PC-9 (cell line): ENCODE measurements at regions not wholly inside any gene's neighbourhood (a gene's known extent, or its start where the extent isn't known, plus 50 kb on each side); places are given as distances from the start of the nearest gene placed in this dataset.

Experiments used
- BruUV-seq: library from RNA; stranded (reverse); fragments of 400-500 nt; replicated peaks from 2 replicates; lab custom pipeline; 2021; lab: Mats Ljungman, UMichigan
- CTCF ChIA-PET: fragments of 300-600 bp; sonication (Branson Sonifier 250); formaldehyde crosslinking; loops from one replicate; lab custom pipeline; 2022; ENCODE audit warnings: antibody characterized with exemption; lab: Charles Lee
- POLR2A ChIA-PET: fragments of 300-600 bp; sonication (Branson Sonifier 250); formaldehyde crosslinking; loops from one replicate; lab custom pipeline; 2022; ENCODE audit warnings: antibody characterized with exemption; ENCODE audit not compliant: unreplicated experiment; lab: Charles Lee
- DNase-seq, 2 experiments: peaks; one replicate each; pipeline versions ENCODE4 v3.0.0 to v3.0.0-alpha.2; 2015 to 2022; ENCODE audit warnings: mixed read lengths in 1 of 2
- H2AFZ ChIP-seq: fragments of 200-600 bp; sonication (generic); 2 replicates; pipeline ENCODE4 v1.8.1; 2017; ENCODE audit warnings: antibody characterized with exemption
- H3F3A ChIP-seq: fragments of 200-600 bp; sonication (generic); 2 replicates; pipeline ENCODE4 v1.8.1; 2017; ENCODE audit warnings: antibody characterized with exemption, mild to moderate bottlenecking, low read depth; ENCODE audit not compliant: insufficient read depth
- H3K27ac ChIP-seq: fragments of 200-600 bp; sonication (generic); 2 replicates; pipeline ENCODE4 v1.6.1; 2016; ENCODE audit warnings: mixed run types
- H3K27me3 ChIP-seq: fragments of 200-600 bp; sonication (generic); 2 replicates; pipeline ENCODE4 v1.6.1; 2016; ENCODE audit warnings: low read depth, mixed run types; ENCODE audit not compliant: insufficient read depth
- H3K36me3 ChIP-seq: fragments of 200-600 bp; sonication (generic); 2 replicates; pipeline ENCODE4 v1.6.1; 2016; ENCODE audit warnings: low read depth, mixed run types
- H3K4me1 ChIP-seq: fragments of 200-600 bp; sonication (generic); replicated peaks from 2 replicates; pipeline ENCODE4 v1.6.1; 2016; ENCODE audit warnings: mixed run types; ENCODE audit not compliant: insufficient read depth
- H3K4me2 ChIP-seq: fragments of 200-600 bp; sonication (generic); 2 replicates; pipeline ENCODE4 v1.6.1; 2017; ENCODE audit warnings: mixed run types
- H3K4me3 ChIP-seq: fragments of 200-600 bp; sonication (generic); 2 replicates; pipeline ENCODE4 v1.6.1; 2016; ENCODE audit warnings: mixed run types
- H3K79me2 ChIP-seq: fragments of 200-600 bp; sonication (generic); 2 replicates; pipeline ENCODE4 v1.6.1; 2017; ENCODE audit warnings: low read depth, mixed run types
- H3K9me2 ChIP-seq: fragments of 200-600 bp; sonication (generic); 2 replicates; pipeline ENCODE4 v1.8.1; 2017; ENCODE audit warnings: mild to moderate bottlenecking; ENCODE audit not compliant: insufficient read depth
- H3K9me3 ChIP-seq: fragments of 200-600 bp; sonication (generic); 2 replicates; pipeline ENCODE4 v1.8.1; 2016; ENCODE audit warnings: low read depth; ENCODE audit not compliant: insufficient read depth
- H4K20me1 ChIP-seq: fragments of 200-600 bp; sonication (generic); 2 replicates; pipeline ENCODE4 v1.8.1; 2017; ENCODE audit not compliant: insufficient read depth
- EZH2 ChIP-seq: fragments of 200-600 bp; sonication (generic); IDR thresholded peaks from 2 replicates; pipeline ENCODE4 v1.8.0; 2017; ENCODE audit warnings: antibody characterized with exemption, low read depth
- intact Hi-C: fragments of 100-400 bp; cut with micrococcal nuclease; formaldehyde crosslinking; loops from one replicate; pipeline ENCODE4 v1.10.0; 2022; ENCODE audit not compliant: unreplicated experiment
- TF ChIP-seq, protein P1 (sequence below): fragments of 200-600 bp; sonication (generic); conservative IDR thresholded peaks from 2 replicates; pipeline ENCODE4 v1.6.1; 2017; ENCODE audit warnings: mixed run types, antibody characterized with exemption, mild to moderate bottlenecking, moderate library complexity

DNA sequence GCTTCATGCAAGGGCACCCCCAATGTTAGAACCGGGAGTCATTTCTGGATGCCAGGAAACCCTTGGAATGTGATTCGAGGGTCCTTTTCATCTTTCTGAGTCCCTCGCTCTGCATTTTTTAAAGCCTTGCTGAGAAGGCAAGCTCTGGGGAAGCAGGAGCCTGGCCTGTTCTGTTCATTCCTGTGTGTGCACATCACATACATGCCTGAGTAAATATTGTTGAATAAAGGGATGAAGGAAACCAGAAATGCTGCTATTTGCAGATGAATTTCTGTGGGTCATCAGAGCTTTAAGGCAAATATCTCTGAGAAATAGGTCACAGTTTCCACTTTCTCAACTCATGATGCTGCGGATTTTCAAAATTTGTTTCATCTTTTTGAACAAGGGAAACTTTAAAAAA is 170.1 kb downstream of the PAH start:
- Histone ChIP-seq H2AFZ (no peak overlapping the region), H4K20me1 (no peaks in the 10 kb centered on the region), H3K9me2 (no peaks in the 10 kb centered on the region), H3F3A (no peaks in the 10 kb centered on the region), H3K9me3 (no peaks in the 10 kb centered on the region), H3K79me2 (no peaks in the 10 kb centered on the region), H3K4me1 (no peaks in the 10 kb centered on the region), H3K4me3 (no peak overlapping the region), H3K27ac (no peak overlapping the region), H3K4me2 (no peak overlapping the region), H3K27me3 (no peaks in the 10 kb centered on the region), H3K36me3 (no peaks in the 10 kb centered on the region)
- no TSS peak for BruUV-seq
- no peak for DNase-seq
- TF ChIP-seq, protein P1, sequence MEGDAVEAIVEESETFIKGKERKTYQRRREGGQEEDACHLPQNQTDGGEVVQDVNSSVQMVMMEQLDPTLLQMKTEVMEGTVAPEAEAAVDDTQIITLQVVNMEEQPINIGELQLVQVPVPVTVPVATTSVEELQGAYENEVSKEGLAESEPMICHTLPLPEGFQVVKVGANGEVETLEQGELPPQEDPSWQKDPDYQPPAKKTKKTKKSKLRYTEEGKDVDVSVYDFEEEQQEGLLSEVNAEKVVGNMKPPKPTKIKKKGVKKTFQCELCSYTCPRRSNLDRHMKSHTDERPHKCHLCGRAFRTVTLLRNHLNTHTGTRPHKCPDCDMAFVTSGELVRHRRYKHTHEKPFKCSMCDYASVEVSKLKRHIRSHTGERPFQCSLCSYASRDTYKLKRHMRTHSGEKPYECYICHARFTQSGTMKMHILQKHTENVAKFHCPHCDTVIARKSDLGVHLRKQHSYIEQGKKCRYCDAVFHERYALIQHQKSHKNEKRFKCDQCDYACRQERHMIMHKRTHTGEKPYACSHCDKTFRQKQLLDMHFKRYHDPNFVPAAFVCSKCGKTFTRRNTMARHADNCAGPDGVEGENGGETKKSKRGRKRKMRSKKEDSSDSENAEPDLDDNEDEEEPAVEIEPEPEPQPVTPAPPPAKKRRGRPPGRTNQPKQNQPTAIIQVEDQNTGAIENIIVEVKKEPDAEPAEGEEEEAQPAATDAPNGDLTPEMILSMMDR: no peak
- no peak for TF ChIP-seq EZH2
- POLR2A ChIA-PET: no interaction called here
- CTCF ChIA-PET: no interaction called here
- intact Hi-C loops: no loop called here

DNA sequence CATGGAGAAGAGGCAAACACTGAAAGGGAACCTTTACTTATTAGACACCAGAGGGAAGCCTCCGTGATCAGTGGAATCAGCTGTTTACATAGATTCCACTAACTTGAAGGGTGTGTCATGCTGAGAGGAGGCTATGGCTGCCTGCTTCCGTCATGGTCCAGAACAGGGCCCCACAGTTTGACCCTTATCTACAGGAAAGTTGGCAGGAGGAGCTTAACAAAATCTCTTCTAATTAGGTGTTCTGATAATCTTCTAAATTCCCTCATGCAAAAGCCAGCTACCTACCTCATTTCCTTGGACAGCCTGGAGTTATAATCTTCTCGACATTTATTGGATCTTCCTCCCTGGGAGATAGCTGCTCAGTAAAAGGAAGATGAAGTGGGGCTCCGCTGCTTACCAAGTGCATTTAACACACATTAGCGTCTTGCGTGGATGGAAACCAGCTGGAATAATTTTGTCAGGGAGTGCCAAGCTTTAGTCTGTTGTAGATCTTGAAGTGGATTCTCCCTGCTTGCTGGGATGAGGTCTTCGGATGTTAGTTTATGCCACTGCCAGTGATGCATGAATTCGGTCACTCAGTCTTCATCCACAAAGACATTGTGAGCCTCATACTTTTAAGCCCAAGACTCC is 171.0 kb downstream of the PAH start:
- Histone ChIP-seq H2AFZ (no peak overlapping the region), H3K27ac (no peak overlapping the region), H3K4me3 (no peak overlapping the region), H3K36me3 (no peaks in the 10 kb centered on the region), H3K9me2 (no peaks in the 10 kb centered on the region), H3F3A (no peaks in the 10 kb centered on the region), H3K4me2 (no peak overlapping the region), H3K79me2 (no peaks in the 10 kb centered on the region), H3K4me1 (no peaks in the 10 kb centered on the region), H4K20me1 (no peaks in the 10 kb centered on the region), H3K9me3 (no peaks in the 10 kb centered on the region), H3K27me3 (no peaks in the 10 kb centered on the region)
- ChIA-PET POLR2A (interaction anchor here (0.8 kb wide), 1 partner anchor 622 kb away, joined by 5 read pairs; no protein-coding TSS in a partner anchor), CTCF (no interaction called here)
- no peak for DNase-seq
- no peak for TF ChIP-seq EZH2
- TF ChIP-seq, protein P1: no peak
- intact Hi-C loops: no loop called here
- BruUV-seq: no TSS peak

DNA sequence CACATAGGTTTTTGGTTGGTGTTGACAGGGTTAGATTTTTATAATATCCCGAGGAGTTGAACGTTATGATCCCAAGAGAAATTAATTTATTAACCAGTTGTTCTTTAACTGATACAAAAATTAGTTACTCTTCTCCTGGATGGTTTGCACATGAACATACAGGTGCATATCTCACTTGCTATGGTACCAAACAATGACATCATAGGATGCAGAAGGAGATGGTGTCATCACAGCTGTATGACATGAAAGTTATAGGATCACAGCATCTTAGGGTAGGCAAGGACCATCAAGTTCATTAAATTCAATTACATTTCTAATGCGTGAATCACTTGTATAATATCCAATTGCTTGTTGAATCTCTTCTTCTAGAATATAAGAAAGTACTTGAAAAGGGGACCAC is 175.8 kb downstream of the PAH start:
- CTCF ChIA-PET: interaction anchor here (1.0 kb wide), 1 partner anchor 645 kb away, joined by 5 read pairs; no protein-coding TSS in a partner anchor
- no peaks in the 10 kb centered on the region for H3K27me3 ChIP-seq

More for the DNA sequence above, 175.8 kb downstream of the PAH start:
- Histone ChIP-seq H3F3A (no peaks in the 10 kb centered on the region), H3K4me1 (no peaks in the 10 kb centered on the region), H4K20me1 (no peaks in the 10 kb centered on the region), H3K9me3 (no peaks in the 10 kb centered on the region), H2AFZ (no peak overlapping the region), H3K27ac (no peak overlapping the region), H3K36me3 (no peaks in the 10 kb centered on the region), H3K79me2 (no peaks in the 10 kb centered on the region), H3K4me3 (no peak overlapping the region), H3K9me2 (no peaks in the 10 kb centered on the region), H3K4me2 (no peak overlapping the region)
- POLR2A ChIA-PET: no interaction called here
- BruUV-seq: no TSS peak
- DNase-seq: no peak
- intact Hi-C loops: loop anchor here (5.0 kb wide), 1 partner anchor 259 kb away; the partner anchor contains the start of gene IGF1
- no peak for TF ChIP-seq EZH2
- TF ChIP-seq, protein P1: no peak
